HG03571 (cell line): ENCODE measurements at regions not wholly inside any gene's neighbourhood (a gene's known extent, or its start where the extent isn't known, plus 50 kb on each side); places are given as distances from the start of the nearest gene placed in this dataset.

Source experiments
- ATAC-seq: cut with Tn5 transposase; IDR thresholded peaks from one replicate; pipeline ENCODE4 v1.9.1; 2021; ENCODE audit not compliant: unreplicated experiment

- ATAC-seq = no peak
These were observed 239.4 kb upstream of the LRIG1 start for GRCh38 chr3:66740260-66740659.

- no peak for ATAC-seq
These were observed 243.7 kb upstream of the LRIG1 start for GRCh38 chr3:66744521-66744920.

- no peak for ATAC-seq
These were observed 244.2 kb upstream of the LRIG1 start for GRCh38 chr3:66744986-66745385.

- no peak for ATAC-seq
These were observed 246.4 kb upstream of the LRIG1 start for GRCh38 chr3:66747261-66747660.

GRCh38 chr3:66747696-66748095 is 246.9 kb upstream of the LRIG1 start:
- ATAC-seq = no peak

- no peak for ATAC-seq
These were observed 247.5 kb upstream of the LRIG1 start for GRCh38 chr3:66748175-66748876.

- ATAC-seq = no peak
These were observed 246.3 kb upstream of the KBTBD8 start for GRCh38 chr3:66751842-66752241.

GRCh38 chr3:66753670-66754069 is 244.4 kb upstream of the KBTBD8 start:
- ATAC-seq = no peak

GRCh38 chr3:66754613-66755012 is 243.5 kb upstream of the KBTBD8 start:
- ATAC-seq = no peak

GRCh38 chr3:66755924-66756323 is 242.2 kb upstream of the KBTBD8 start:
- ATAC-seq = no peak

GRCh38 chr3:66756468-66757036 is 241.6 kb upstream of the KBTBD8 start:
- no peak for ATAC-seq

GRCh38 chr3:66761093-66761780 is 236.9 kb upstream of the KBTBD8 start:
- no peak for ATAC-seq

- ATAC-seq = no peak
These were observed 235.0 kb upstream of the KBTBD8 start for GRCh38 chr3:66762916-66763693.

- no peak for ATAC-seq
These were observed 220.0 kb upstream of the KBTBD8 start for GRCh38 chr3:66778107-66778506.

- no peak for ATAC-seq
These were observed 219.3 kb upstream of the KBTBD8 start for GRCh38 chr3:66778777-66779176.

GRCh38 chr3:66785191-66785909 is 212.8 kb upstream of the KBTBD8 start:
- no peak for ATAC-seq

GRCh38 chr3:66789580-66790237 is 208.4 kb upstream of the KBTBD8 start:
- no peak for ATAC-seq

GRCh38 chr3:66792086-66792485 is 206.0 kb upstream of the KBTBD8 start:
- ATAC-seq = no peak

- no peak for ATAC-seq
These were observed 202.7 kb upstream of the KBTBD8 start for GRCh38 chr3:66795365-66795764.

- ATAC-seq = no peak
These were observed 201.8 kb upstream of the KBTBD8 start for GRCh38 chr3:66796343-66796742.
